NCI-H82 treated with DMSO at 0.1 percent for 48 hours (cell line): ENCODE measurements at regions not wholly inside any gene's neighbourhood (a gene's known extent, or its start where the extent isn't known, plus 50 kb on each side); places are given as distances from the start of the nearest gene placed in this dataset.

Experiments
- DNase-seq: peaks from one replicate; lab custom pipeline; 2025; ENCODE audit not compliant: unreplicated experiment; lab: John Stamatoyannopoulos, UW

DNA sequence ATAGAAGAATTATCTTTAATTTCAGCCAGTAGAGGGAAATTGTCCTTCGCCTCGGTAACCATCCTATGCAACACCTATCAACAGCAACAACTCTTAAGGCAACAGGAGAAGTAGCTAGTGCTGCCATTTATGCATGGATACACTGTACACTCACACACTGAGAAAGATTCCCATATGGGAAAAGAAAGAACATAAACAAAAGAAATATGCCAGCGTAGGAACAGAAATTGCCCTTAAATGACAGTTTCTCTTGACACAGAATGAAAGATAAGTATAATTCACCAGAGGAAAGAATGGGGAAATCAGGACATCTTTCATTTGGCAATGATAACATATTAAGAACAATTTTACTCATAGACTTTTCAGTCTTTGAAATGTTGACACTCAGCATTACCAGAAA is 466.9 kb downstream of the BCAT1 start:
- no peak for DNase-seq

DNA sequence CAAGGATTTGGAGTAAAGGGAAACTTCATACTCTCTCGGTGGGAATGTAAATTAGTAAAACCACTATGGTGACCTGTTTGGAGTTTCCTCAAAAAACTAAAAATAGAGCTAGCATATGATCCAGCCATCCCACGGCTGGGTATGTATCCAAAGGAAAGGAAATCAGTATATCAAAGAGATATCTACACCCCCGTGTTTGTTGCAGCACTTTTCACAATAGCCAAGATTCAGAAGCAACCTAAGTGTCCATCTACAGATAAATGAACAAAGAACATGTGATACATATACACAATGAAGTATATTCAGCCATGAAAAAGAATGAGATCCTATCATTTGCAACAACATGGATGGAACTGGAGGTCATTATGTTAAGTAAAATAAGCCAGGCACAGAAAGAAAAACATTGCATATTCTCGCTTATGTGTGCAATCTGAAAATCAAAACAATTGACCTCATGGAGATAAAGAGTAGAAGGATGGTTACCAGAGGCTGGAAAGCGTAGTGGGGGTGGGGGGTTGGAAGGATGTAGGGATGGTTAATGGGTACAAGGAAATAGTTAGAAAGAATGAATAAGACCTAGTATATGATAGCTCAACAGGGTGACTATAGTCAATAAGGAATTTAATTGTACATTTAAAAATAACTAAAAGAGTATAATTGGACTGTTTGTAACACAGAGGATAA is 468.0 kb downstream of the BCAT1 start:
- DNase-seq: no peak

DNA sequence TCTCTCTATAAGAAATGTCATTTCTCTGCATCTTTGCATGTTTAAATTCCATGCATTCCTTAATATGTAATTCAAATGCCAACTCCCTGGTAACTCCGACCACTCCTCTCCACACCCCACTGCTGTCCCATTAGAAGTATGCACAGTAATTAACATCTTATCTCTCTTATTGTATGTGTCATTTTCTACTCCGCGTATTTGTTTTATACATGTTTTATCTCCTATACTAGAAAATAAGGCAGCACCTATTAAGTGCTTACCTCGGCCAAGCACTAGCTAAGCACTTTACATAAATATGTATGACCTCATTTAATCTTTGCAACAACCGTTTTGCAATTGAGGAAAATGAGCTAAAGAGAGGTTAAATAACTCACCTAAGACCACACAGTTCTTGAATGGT is 469.8 kb downstream of the BCAT1 start:
- DNase-seq: no peak

DNA sequence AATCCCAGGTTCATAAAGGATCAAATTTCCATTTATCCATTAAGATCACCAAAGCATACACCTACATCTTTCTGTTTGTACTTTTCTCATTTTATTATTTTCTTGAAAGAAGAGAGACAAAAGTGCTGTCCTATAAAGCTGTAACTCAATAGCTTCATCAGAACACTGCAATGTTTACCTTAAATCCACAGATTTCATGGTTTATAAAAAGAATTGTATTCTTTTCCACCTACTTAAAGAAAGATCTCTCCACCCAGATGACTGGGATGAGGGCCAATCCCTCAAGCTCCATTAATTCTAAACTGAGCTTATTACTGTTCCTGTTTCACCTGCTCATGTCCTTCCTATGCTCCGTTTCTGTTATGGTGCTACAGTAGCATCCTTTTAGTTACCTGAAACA is 470.6 kb downstream of the BCAT1 start:
- no peak for DNase-seq

DNA sequence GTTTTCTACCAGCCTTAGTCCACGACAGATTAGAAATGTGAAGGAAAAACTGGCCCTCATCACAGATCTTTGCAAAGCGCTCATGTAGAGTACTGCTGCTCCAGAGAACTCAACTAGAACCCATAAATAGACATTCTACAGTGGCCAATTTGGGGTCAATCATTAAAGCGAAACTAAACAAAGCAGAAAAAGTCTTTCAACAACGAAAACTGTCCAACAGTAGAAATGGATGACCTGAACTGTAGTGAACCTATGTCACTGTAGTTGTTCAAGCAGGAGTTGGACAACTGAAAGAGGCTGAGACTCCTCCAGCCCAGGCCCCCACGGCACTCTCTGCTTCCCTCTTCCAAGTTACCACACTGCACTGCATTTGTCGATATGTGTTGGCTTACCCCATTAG is 472.6 kb downstream of the BCAT1 start:
- DNase-seq: no peak

DNA sequence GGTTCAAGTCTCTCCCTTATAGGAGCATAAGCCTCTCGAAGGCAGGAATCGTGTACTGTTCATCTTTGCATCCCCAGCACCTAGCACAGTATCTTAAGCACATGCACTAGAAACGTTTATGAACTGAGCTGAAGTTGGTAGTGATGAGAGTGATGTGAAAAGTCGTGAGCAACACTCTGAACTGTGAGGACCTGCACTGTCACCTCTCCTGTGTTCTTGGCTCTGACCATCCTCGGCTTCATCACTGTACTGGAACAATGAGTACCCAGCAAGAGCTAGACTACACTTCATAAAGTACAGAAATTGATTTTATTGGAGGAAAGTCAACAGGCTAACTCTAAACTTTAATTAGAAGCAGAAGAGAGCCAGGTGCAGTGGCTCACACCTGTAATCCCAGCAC is 473.6 kb downstream of the BCAT1 start:
- DNase-seq: no peak

DNA sequence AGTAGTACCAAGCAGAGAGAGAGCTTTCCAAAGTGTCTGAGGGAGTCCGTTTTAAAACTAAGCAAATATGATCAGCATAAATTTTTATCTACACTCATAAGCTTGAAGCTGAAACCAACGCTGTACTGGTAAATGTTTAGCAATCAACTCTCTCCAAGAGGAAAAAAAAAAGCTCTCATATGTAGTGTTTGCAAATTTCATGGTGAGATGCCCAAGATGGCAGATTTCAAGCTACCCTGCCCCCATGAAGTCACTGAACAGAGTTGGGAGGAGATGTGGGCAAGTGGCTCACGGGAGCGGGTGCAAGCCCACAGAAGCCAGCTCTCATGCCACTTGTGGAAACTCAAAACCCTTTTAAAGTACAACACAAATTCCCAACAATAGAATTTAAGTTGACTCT is 475.8 kb downstream of the BCAT1 start:
- no peak for DNase-seq

DNA sequence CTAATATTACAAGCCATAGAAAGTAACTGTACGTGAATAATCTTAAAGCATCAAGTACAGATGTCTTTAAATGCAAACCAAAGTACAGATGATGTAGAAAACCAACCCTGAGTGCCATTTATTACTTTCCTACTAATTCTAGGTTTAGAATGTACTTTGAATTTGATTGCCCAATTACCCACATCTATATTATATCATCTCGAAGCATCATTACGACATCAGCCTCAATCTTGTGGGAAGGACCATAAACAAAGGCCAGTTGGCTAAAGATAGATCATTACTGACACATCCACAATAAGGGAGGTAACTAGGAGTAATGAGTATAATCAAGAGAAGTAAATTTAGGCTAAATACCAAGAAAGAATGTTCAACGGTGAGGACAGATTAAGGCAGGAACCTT is 478.9 kb downstream of the BCAT1 start:
- no peak for DNase-seq

DNA sequence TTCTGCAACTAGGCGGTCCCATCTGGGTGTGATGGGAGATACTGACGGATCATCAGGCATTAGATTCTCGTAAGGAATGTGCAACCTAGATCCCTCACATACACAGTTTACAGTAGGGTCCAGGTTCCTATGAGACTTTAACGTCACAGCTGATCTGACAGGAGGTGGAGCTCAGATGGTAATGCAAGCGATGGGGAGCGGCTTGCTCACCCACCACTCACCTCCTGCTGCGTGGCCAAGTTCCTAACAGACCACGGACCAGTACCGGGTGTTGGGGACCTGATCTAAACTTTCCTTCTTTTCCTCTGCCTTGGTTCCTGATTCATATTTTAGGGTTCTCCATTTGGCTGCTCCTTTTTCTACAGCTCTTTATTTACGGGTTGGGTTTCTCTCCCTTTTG is 479.8 kb downstream of the BCAT1 start:
- DNase-seq: no peak

DNA sequence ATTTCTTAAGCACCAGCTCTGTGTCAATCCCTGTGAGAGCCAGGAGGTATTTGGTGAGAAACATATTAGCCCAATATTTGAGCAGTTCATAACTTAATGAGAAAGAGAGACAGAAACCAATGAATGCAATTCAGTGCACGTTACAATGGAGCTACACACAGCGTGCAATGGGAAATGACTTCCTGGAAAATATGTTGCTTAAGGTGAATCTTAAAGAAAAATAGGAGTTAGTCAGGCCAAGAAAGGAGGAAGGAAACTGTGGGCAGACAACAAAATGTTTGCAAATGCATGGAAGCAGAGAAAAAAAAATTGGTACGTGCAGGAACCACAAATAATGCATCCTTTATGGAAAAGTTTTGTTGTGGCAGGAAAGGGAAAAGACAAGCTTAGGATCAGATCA is 481.7 kb downstream of the BCAT1 start:
- DNase-seq: no peak

DNA sequence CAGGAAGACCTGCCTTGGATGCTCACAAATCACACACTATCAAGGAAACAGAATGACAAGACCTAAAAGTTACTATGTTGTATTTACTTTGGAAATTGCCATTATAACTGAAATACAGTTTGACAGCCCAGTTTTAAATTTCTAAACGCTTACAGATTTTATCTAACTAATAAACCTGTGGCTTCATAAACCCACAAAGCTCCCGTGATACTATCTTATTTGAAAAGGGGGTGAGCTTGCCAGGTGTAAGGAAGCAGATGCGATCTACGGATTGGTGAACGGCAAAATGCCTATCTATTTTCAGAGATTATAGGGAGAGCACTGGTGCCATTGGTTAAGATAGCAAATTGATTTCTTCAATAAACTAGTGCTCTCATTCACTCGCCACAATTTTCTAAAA is 485.5 kb downstream of the BCAT1 start:
- no peak for DNase-seq

DNA sequence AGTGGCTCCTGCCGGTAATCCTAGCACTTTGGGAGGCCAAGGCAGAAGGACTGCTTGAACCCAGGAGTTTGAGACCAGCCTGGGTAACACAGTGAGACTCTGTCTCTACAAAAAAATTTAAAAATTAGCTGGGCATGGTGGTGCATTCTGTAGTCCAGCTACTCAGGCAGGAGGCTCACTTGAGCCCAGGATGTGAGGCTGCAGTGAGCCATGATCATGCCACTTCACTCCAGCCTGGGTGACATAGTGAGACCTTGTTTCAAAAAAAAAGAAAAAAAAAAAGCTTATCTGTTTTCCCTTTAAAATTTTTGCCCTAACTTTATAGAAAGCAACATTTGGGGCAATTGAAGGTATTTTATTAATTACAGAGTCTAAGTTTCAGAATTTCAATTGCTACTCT is 486.0 kb downstream of the BCAT1 start:
- no peak for DNase-seq

DNA sequence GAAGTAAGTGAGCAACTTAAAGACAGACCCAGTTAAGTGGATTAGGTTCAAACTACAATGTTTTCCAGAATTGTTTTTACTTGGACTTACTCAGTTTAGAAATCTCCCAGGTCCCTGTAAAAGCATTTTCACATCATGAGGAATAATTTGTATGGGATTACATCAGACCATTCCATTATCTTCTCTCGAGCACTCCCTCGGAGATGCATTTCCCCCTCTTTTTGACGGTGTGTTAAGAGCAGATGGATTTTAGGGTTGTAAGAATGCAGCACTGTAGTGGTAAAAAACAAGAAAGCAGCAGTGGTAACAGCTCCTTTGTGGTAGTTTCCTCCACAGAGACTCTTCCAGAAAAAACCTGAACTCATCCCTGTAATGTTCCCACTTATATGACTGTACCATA is 488.4 kb downstream of the BCAT1 start:
- no peak for DNase-seq

DNA sequence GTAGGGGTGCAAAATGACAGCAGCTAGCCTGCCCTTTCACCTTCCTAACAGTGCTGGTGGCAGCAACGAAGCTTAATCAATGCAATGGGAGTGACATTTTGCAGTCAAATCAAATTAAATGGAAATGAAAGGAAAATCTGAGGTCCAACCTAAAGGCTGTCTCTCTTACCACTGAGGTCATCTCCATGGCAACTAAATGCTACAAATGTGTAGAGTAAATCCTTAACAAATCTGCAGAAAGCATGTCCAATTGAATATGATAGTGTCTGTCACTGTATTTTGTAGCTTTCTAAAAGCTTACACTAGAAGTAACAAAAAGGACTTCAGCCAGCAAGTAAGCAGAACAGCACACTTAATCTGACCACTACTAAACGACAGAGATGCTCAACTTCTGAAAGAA is 488.8 kb downstream of the BCAT1 start:
- no peak for DNase-seq

DNA sequence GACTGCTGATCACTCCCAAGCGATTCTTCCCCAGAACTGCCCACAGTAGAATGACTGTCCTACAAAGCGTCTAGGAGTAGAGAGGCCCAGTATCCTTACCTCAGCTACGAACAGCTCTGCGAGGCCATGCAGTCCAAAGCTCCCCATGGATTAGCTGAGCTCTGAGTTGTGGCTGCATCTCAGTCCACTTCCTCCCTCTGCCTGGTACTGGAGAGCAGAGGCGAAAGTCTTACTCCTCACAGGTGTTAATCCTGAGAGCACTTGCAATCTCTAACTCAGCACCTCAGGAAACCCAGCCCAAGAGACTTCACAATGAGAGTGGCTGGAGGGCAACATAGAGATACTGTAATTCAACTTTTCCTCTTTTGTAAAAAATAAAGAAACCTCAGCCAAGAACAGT is 493.1 kb downstream of the BCAT1 start:
- no peak for DNase-seq

DNA sequence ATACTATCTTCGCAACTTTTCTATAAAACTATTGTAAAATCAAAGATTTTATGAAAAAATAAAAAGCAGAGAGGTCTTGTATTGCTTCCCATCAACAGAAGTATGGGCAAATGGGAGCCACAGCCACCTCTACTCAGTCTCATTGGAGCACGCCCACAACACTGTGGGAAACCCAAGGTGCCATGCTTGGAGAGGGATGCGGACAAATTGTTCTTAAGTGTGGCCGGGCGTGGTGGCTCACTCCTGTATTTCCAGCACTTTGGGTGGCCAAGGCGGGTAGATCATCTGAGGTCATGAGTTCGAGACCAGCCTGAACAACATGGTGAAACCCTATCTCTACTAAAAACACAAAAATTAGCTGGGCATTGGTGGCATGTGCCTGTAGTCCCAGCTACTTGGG is 498.2 kb upstream of the SOX5 start:
- no peak for DNase-seq

DNA sequence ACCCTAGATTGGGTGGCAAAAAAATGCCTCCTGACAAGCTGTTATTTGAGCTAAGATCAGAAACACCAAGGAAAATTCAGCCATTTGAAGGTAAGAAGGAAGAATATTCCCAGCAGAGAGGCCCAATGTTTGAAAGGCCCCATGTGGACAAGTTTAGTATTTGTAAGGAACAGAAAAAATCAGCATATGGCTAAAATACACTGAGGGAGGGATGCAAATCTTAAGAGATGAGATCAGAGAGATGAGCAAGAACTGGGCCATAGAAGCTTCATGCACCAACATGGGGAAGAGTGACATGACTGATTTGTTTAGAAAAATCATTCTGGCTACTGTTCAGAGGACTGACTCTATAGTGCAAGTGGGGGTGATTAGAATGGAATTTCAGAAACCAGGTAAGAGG is 496.8 kb upstream of the SOX5 start:
- DNase-seq: no peak

DNA sequence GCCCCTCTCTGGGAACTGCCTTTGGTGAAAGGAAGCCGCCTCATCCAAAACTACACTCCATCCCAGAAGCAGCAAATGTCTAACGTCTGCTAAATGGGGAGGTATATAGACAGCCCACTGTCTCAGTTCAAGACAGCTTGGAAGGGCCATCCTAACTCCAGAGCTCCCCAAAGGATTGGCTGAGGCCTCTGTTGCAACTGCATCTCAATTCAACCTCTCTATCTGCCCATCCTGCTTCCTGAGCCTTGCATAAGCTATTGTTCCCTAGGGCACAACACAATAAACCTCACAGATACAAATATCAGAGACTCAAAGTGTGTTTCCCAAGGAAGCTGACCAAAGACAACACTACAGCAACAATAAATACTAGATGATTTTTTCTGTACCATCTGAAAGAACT is 495.2 kb upstream of the SOX5 start:
- DNase-seq: no peak

DNA sequence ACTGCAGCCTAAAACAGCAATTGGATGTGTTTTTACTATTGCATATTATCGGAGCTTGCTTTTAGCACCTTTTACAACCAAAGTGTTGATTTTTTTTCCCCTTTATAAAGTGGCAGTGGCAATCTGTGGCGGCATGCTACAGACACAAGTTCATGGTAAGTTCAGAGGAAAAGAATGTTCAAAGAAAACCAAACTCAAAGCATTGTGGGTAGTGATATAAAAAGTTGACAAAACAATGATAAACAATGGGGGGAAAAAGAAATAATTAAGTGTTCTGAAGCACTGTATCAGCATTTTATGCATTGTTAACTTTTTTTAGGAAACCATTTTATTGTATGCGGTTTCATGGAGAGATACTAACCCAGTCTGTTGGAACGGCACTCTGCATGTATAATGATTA is 492.0 kb upstream of the SOX5 start:
- no peak for DNase-seq

DNA sequence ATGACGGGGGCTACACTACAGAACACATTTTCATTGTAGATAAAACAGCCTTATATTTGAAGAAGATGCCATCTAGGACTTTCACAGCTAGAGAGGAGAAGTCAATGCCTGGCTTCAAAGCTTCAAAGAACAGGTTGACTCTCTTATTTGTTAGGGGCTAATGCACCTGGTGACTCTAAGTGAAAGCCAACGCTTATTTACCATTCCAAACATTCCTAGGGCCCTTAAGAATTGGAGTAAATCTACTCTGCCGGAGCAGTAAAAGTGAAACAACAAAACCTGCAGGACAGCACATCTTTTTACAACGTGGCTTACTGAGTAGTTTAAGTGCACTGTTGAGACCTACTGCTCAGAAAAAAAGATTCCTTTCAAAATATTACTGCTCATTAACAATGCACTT is 487.2 kb upstream of the SOX5 start:
- DNase-seq: no peak

DNA sequence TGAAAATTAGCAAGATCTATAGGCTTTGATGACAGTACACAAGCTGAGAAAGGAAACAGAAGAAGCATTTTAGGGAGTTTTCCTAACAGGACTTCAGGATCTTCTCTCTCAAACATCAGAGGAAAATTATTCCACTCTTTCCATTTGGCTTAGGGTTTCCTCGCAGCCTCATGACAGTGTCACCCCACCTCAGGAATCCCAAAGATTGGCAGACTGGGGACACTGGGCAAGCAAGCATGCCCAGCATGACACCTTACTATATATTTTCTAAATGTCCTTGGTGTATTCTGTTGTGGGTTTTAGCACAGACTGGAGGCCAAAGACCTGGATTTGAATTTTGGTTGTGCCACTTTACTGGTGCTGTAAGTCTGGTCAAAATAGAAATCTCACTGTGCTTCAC is 482.4 kb upstream of the SOX5 start:
- no peak for DNase-seq

DNA sequence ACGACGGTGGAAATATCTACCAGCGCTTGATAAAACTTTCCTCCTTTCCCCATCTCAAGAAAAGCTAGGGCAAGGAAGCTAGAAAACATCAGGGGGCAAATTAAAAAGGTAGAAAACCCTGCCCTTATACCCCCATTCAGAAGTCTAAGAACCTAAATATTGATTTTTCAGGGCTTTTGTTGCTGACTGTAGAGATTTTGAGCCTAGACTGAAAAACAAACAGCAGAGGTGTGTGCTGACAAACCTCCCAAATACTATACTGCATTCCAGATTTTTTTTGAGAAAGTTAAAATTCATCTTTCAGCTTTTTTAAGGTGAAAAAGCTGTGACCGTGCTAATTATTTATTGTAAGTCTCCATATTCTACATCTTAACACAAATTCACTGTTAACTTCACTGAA is 478.3 kb upstream of the SOX5 start:
- no peak for DNase-seq

DNA sequence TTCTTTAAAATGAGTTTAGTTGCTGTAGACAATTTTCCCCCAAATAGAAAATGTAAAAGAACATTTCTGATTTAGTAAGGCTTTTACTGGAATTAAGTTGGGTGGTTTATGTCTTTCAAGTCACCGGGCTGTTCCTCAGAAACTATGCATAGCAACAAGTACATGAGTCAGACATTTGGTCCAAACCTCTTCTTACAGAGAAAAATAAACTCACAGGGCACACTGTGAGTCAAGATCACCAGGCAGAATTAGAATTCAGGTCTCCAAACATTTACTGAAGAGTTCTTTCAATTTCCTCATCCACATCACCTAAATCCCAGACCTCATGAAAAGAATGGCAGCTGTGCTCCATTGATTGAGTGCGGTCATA is 476.1 kb upstream of the SOX5 start:
- no peak for DNase-seq
